ENCODE measurements at regions not wholly inside any gene's neighbourhood (a gene's known extent, or its start where the extent isn't known, plus 50 kb on each side); places are given as distances from the start of the nearest gene placed in this dataset.
"Not testable (repeated sequence)": the region's sequence is repeated elsewhere in the genome, so short reads cannot be mapped to it uniquely, and the experiment has no call there.

GRCh38 chrX:139172731-139173130 lies 357.8 kb upstream of the F9 start:
- no peak for ATAC-seq
- TF ChIP-seq POLR2A (IDR thresholded peaks at IDR 0.05) (no peak), CTCF (IDR thresholded peaks at IDR 0.05) (no peak)
- Histone ChIP-seq H3K27ac (no peak overlapping the region), H3K4me1 (no peaks in the 10 kb centered on the region), H3K27me3 (no peaks in the 10 kb centered on the region), H3K9me3 (no peaks in the 10 kb centered on the region), H3K4me3 (no peak overlapping the region), H3K36me3 (replicated peaks in 1 of 2; ENCODE audit: insufficient read depth in 1 of 2, low read depth in 2 of 2) (no peaks in the 10 kb centered on the region)
- intact Hi-C loops (cut with DNase I), result no loop called here
- 50 to 90% methylated on average over 1 of the region's 1 CpG for WGBS, 2 donors
- no peak for DNase-seq

DNA sequence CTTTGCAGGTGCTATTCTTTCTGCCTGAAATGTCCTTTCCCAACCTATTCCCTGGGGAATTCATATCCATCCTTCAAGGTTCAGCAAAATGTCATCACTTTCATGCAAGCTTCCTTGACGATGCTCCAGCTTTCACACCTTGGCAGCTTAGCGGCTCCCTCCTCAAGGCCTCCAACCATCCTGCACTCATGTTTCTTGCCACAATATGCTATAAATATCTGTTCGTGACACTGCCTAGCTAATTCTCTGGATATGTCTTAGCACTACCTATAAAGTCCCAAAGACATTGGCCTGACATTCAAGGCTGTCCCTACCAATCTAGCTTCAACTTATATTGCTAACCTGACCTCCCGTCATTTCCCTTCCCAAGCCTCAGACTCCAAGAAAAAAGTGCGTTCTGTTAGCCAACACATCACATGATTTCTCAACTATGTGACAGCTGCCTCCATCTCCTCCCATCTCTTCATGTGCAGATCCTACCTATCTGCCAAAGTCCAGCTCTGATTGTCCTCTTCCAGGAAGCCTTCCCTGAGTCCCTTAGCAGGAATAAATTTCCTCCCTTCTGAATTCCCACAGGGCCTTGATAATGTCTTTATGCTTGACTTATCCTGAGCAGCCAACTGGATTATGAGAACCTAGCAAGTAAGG lies 359.9 kb upstream of the F9 start:
- no peaks in the 10 kb centered on the region for H3K4me1 ChIP-seq
- peak overlapping the region in 1 of 4 donors; percentile 17 for H3K27ac ChIP-seq
- no peak overlapping the region for H3K4me3 ChIP-seq
- no peaks in the 10 kb centered on the region for H3K36me3 ChIP-seq (replicated peaks in 1 of 2; ENCODE audit: insufficient read depth in 1 of 2, low read depth in 2 of 2)
- intact Hi-C loops (cut with DNase I), result no loop called here
- no peaks in the 10 kb centered on the region for H3K9me3 ChIP-seq
- 72 to 84% methylated on average over 5 of the region's 5 CpGs for WGBS, 2 donors
- no peaks in the 10 kb centered on the region for H3K27me3 ChIP-seq
- ATAC-seq (no peak), DNase-seq (no peak)
- TF ChIP-seq POLR2A (IDR thresholded peaks at IDR 0.05) (no peak), CTCF (IDR thresholded peaks at IDR 0.05) (no peak)

- Histone ChIP-seq H3K36me3 (replicated peaks in 1 of 2; ENCODE audit: insufficient read depth in 1 of 2, low read depth in 2 of 2) (no peaks in the 10 kb centered on the region), H3K27me3 (no peaks in the 10 kb centered on the region), H3K27ac (no peak overlapping the region), H3K9me3 (no peaks in the 10 kb centered on the region), H3K4me1 (no peaks in the 10 kb centered on the region), H3K4me3 (no peak overlapping the region)
- DNase-seq, result no peak
- intact Hi-C loops (cut with DNase I), result no loop called here
- no peak for ATAC-seq
- TF ChIP-seq CTCF (IDR thresholded peaks at IDR 0.05) (no peak), POLR2A (IDR thresholded peaks at IDR 0.05) (no peak)
- WGBS, 2 donors, result 71 to 79% methylated on average over 1 of the region's 1 CpG
Observed at GRCh38 chrX:139167282-139167681, 363.3 kb upstream of the F9 start.

GRCh38 chrX:139158256-139158655 lies 372.3 kb upstream of the F9 start:
- intact Hi-C loops (cut with DNase I), result no loop called here
- TF ChIP-seq CTCF (IDR thresholded peaks at IDR 0.05), result no peak
- no peak for TF ChIP-seq POLR2A (IDR thresholded peaks at IDR 0.05)
- H3K27ac ChIP-seq, result no peak overlapping the region
- no peaks in the 10 kb centered on the region for H3K9me3 ChIP-seq
- H3K36me3 ChIP-seq (replicated peaks in 1 of 2; ENCODE audit: insufficient read depth in 1 of 2, low read depth in 2 of 2), result no peaks in the 10 kb centered on the region
- no peaks in the 10 kb centered on the region for H3K27me3 ChIP-seq
- no peak overlapping the region for H3K4me3 ChIP-seq
- H3K4me1 ChIP-seq, result no peaks in the 10 kb centered on the region
- 46 to 100% methylated on average over 1 to 2 of the region's 2 CpGs for WGBS, 2 donors
- DNase-seq, result no peak
- ATAC-seq, result no peak

DNA sequence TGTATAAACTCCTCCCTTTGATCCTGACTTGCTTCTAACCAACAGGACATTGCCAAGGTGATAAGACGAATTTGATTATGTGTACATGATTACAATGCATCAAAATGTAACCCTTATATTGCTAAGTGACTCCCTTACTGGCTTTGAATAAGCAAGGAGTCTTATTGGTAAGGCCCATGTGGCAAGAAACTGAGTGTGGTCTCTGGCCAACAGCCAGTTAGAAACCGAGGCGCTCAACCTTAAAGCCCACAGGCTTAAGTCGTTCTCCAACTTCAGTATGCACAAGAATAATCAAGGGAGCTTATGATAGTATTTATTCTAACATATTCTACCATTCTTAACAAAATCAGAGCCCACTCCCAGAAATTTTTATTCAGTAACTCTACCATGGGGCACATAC lies 374.2 kb upstream of the F9 start:
- H3K9me3 ChIP-seq, result no peaks in the 10 kb centered on the region
- TF ChIP-seq CTCF (IDR thresholded peaks at IDR 0.05) (no peak), POLR2A (IDR thresholded peaks at IDR 0.05) (no peak)
- no peak overlapping the region for H3K27ac ChIP-seq
- ATAC-seq (no peak), DNase-seq (no peak)
- no peaks in the 10 kb centered on the region for H3K4me1 ChIP-seq
- no peaks in the 10 kb centered on the region for H3K27me3 ChIP-seq
- 67 to 71% methylated on average over 3 to 4 of the region's 4 CpGs for WGBS, 2 donors
- intact Hi-C loops (cut with DNase I), result no loop called here
- H3K36me3 ChIP-seq (replicated peaks in 1 of 2; ENCODE audit: insufficient read depth in 1 of 2, low read depth in 2 of 2), result no peaks in the 10 kb centered on the region
- H3K4me3 ChIP-seq, result no peak overlapping the region

GRCh38 chrX:139146625-139147024 lies 383.9 kb upstream of the F9 start:
- H3K4me1 ChIP-seq; intact Hi-C loops (cut with DNase I); H3K27me3 ChIP-seq; ATAC-seq; H3K27ac ChIP-seq; H3K4me3 ChIP-seq; H3K9me3 ChIP-seq; H3K36me3 ChIP-seq (replicated peaks in 1 of 2; ENCODE audit: insufficient read depth in 1 of 2, low read depth in 2 of 2); DNase-seq: not testable (repeated sequence)
- 85 to 90% methylated on average over 5 of the region's 5 CpGs for WGBS, 2 donors
